ENCODE measurements at regions not wholly inside any gene's neighbourhood (a gene's known extent, or its start where the extent isn't known, plus 50 kb on each side); places are given as distances from the start of the nearest gene placed in this dataset.

- Mint-ChIP-seq H3K4me1 (ENCODE audit: unreplicated experiment) (no peaks in the 10 kb centered on the region), H3K27me3 (no peaks in the 10 kb centered on the region), H3K27ac (no peak overlapping the region), H3K4me3 (no peak overlapping the region), H3K9me3 (peaks cover 9% of the 10 kb centered on the region), H3K36me3 (no peaks in the 10 kb centered on the region)
- no peak for DNase-seq (ENCODE audit: extremely low spot score, unreplicated experiment)
- TF ChIP-seq CTCF (conservative IDR thresholded peaks at IDR 0.05), result no peak
These were observed 283.0 kb upstream of the MAGI2 start for GRCh38 chr7:79736418-79736817.

GRCh38 chr7:79735012-79735411 lies 281.5 kb upstream of the MAGI2 start:
- Mint-ChIP-seq H3K27ac (no peak overlapping the region), H3K9me3 (peaks cover 9% of the 10 kb centered on the region), H3K36me3 (no peaks in the 10 kb centered on the region), H3K27me3 (no peaks in the 10 kb centered on the region), H3K4me3 (no peak overlapping the region), H3K4me1 (ENCODE audit: unreplicated experiment) (no peaks in the 10 kb centered on the region)
- DNase-seq (ENCODE audit: extremely low spot score, unreplicated experiment), result no peak
- no peak for TF ChIP-seq CTCF (conservative IDR thresholded peaks at IDR 0.05)

- TF ChIP-seq CTCF (conservative IDR thresholded peaks at IDR 0.05), result no peak
- Mint-ChIP-seq H3K27ac (no peak overlapping the region), H3K27me3 (no peaks in the 10 kb centered on the region), H3K4me1 (ENCODE audit: unreplicated experiment) (no peaks in the 10 kb centered on the region), H3K4me3 (no peak overlapping the region), H3K36me3 (no peaks in the 10 kb centered on the region), H3K9me3 (peaks cover 9% of the 10 kb centered on the region)
- DNase-seq (ENCODE audit: extremely low spot score, unreplicated experiment), result no peak
These were observed 280.7 kb upstream of the MAGI2 start for GRCh38 chr7:79734181-79734580.

GRCh38 chr7:79732535-79732934 lies 279.1 kb upstream of the MAGI2 start:
- H3K9me3 Mint-ChIP-seq, result peaks cover 9% of the 10 kb centered on the region
- no peak overlapping the region for H3K4me3 Mint-ChIP-seq
- no peak overlapping the region for H3K27ac Mint-ChIP-seq
- H3K27me3 Mint-ChIP-seq, result no peaks in the 10 kb centered on the region
- no peaks in the 10 kb centered on the region for H3K4me1 Mint-ChIP-seq (ENCODE audit: unreplicated experiment)
- no peak for DNase-seq (ENCODE audit: extremely low spot score, unreplicated experiment)
- no peaks in the 10 kb centered on the region for H3K36me3 Mint-ChIP-seq
- no peak for TF ChIP-seq CTCF (conservative IDR thresholded peaks at IDR 0.05)

GRCh38 chr7:79730971-79731370 lies 277.5 kb upstream of the MAGI2 start:
- no peak overlapping the region for H3K4me3 Mint-ChIP-seq
- DNase-seq (ENCODE audit: extremely low spot score, unreplicated experiment), result no peak
- H3K27ac Mint-ChIP-seq, result no peak overlapping the region
- no peaks in the 10 kb centered on the region for H3K36me3 Mint-ChIP-seq
- peaks cover 9% of the 10 kb centered on the region for H3K9me3 Mint-ChIP-seq
- no peaks in the 10 kb centered on the region for H3K27me3 Mint-ChIP-seq
- no peak for TF ChIP-seq CTCF (conservative IDR thresholded peaks at IDR 0.05)
- no peaks in the 10 kb centered on the region for H3K4me1 Mint-ChIP-seq (ENCODE audit: unreplicated experiment)

All from type B pancreatic cell (in vitro differentiated cells).